Thyroid gland (tissue), 4 donors: ENCODE measurements at regions not wholly inside any gene's neighbourhood (a gene's known extent, or its start where the extent isn't known, plus 50 kb on each side); places are given as distances from the start of the nearest gene placed in this dataset.

Experiments
- DNase-seq, 2 donors: peaks; one replicate each; pipeline ENCODE4 v3.0.0-alpha.2; 2019
- H3K27ac ChIP-seq, 3 donors: fragments of 200-600 bp; sonication (generic); 1 replicate in 2 of 3; 2 replicates in 1 of 3; pipeline ENCODE4 v1.5.1; 2016 to 2019; ENCODE audit warnings: mild to moderate bottlenecking in 1 of 3, moderate library complexity in 1 of 3
- H3K27me3 ChIP-seq: fragments of 200-600 bp; sonication (generic); one replicate; pipeline ENCODE4 v1.5.1; 2019
- H3K36me3 ChIP-seq, 2 donors: fragments of 200-600 bp; sonication (generic); one replicate each; pipeline ENCODE4 v1.5.1; 2016 to 2019
- H3K4me1 ChIP-seq, 2 donors: fragments of 200-600 bp; sonication (generic); one replicate each; pipeline ENCODE4 v1.5.1; 2017 to 2019
- H3K4me3 ChIP-seq, 3 donors: fragments of 200-600 bp; sonication (generic); replicated peaks in 1 of 3; 1 replicate in 2 of 3; 2 replicates in 1 of 3; pipeline ENCODE4 v1.5.1; 2016; ENCODE audit warnings: mild to moderate bottlenecking in 1 of 3
- H3K9me3 ChIP-seq: fragments of 200-600 bp; sonication (generic); one replicate; pipeline ENCODE4 v1.5.1; 2017
- CTCF ChIP-seq, 6 experiments: fragments of 200-600 bp in 3 of 6; fragments of 450-650 bp in 3 of 6; sonication (generic) in 3 of 6; IDR thresholded peaks; one replicate each; pipeline ENCODE4 v1.5.1; 2016 to 2019; ENCODE audit warnings: antibody characterized with exemption in 6 of 6, mild to moderate bottlenecking in 2 of 6, inconsistent platforms in 1 of 6, moderate library complexity in 1 of 6
- POLR2A ChIP-seq, 2 donors: fragments of 450-650 bp; IDR thresholded peaks; one replicate each; pipeline ENCODE4 v1.6.1; 2017; ENCODE audit warnings: antibody characterized with exemption in 2 of 2, mild to moderate bottlenecking in 2 of 2, moderate library complexity in 1 of 2
- WGBS, 2 donors: methylation state at CpG; one replicate each; pipeline ENCODE4 v1.1.5; 2017; 5-methylcytosine and 5-hydroxymethylcytosine counted together
- intact Hi-C: fragments of 100-400 bp; cut with DNase I; formaldehyde crosslinking; loops from one replicate; pipeline ENCODE4 v1.15.1; 2023

GRCh38 chr7:12025246-12025645, 185.8 kb upstream of the TMEM106B start:
- TF ChIP-seq POLR2A (IDR thresholded peaks at IDR 0.05) (no peak), CTCF (IDR thresholded peaks at IDR 0.05) (no peak)
- Histone ChIP-seq H3K27me3 (no peaks in the 10 kb centered on the region), H3K4me3 (no peak overlapping the region), H3K36me3 (no peaks in the 10 kb centered on the region), H3K4me1 (no peaks in the 10 kb centered on the region), H3K27ac (no peak overlapping the region), H3K9me3 (no peaks in the 10 kb centered on the region)
- DNase-seq = no peak
- intact Hi-C loops = no loop called here
- 87 to 92% methylated on average over 1 of the region's 1 CpG for WGBS, 2 donors

- no peak for TF ChIP-seq CTCF (IDR thresholded peaks at IDR 0.05)
- no peak for TF ChIP-seq POLR2A (IDR thresholded peaks at IDR 0.05)
- no peaks in the 10 kb centered on the region for H3K4me1 ChIP-seq
- WGBS, 2 donors = 61 to 81% methylated on average over 1 of the region's 1 CpG
- no peaks in the 10 kb centered on the region for H3K9me3 ChIP-seq
- DNase-seq = no peak
- no peak overlapping the region for H3K4me3 ChIP-seq
- H3K27ac ChIP-seq = no peak overlapping the region
- no peaks in the 10 kb centered on the region for H3K36me3 ChIP-seq
- intact Hi-C loops = no loop called here
- no peaks in the 10 kb centered on the region for H3K27me3 ChIP-seq
Observed at GRCh38 chr7:12028508-12028907, 182.6 kb upstream of the TMEM106B start.

- Histone ChIP-seq H3K27me3 (no peaks in the 10 kb centered on the region), H3K4me3 (no peak overlapping the region), H3K4me1 (no peaks in the 10 kb centered on the region), H3K27ac (no peak overlapping the region), H3K9me3 (no peaks in the 10 kb centered on the region), H3K36me3 (no peaks in the 10 kb centered on the region)
- TF ChIP-seq POLR2A (IDR thresholded peaks at IDR 0.05) (no peak), CTCF (IDR thresholded peaks at IDR 0.05) (no peak)
- no peak for DNase-seq
- WGBS, 2 donors = 76% methylated on average over 5 of the region's 5 CpGs
- intact Hi-C loops = no loop called here
Observed at GRCh38 chr7:12030116-12030515, 181.0 kb upstream of the TMEM106B start.

- no peaks in the 10 kb centered on the region for H3K27me3 ChIP-seq
- intact Hi-C loops = no loop called here
- no peaks in the 10 kb centered on the region for H3K36me3 ChIP-seq
- H3K27ac ChIP-seq = no peak overlapping the region
- no peaks in the 10 kb centered on the region for H3K4me1 ChIP-seq
- TF ChIP-seq POLR2A (IDR thresholded peaks at IDR 0.05) = no peak
- TF ChIP-seq CTCF (IDR thresholded peaks at IDR 0.05) = no peak
- DNase-seq = no peak
- no peak overlapping the region for H3K4me3 ChIP-seq
- WGBS, 2 donors = 86 to 98% methylated on average over 1 of the region's 1 CpG
- H3K9me3 ChIP-seq = no peaks in the 10 kb centered on the region
Observed at GRCh38 chr7:12031186-12031585, 179.9 kb upstream of the TMEM106B start.

- Histone ChIP-seq H3K4me1 (no peaks in the 10 kb centered on the region), H3K4me3 (no peak overlapping the region), H3K36me3 (no peaks in the 10 kb centered on the region), H3K9me3 (no peaks in the 10 kb centered on the region), H3K27me3 (no peaks in the 10 kb centered on the region), H3K27ac (no peak overlapping the region)
- DNase-seq = no peak
- intact Hi-C loops = no loop called here
- TF ChIP-seq POLR2A (IDR thresholded peaks at IDR 0.05) = no peak
- TF ChIP-seq CTCF (IDR thresholded peaks at IDR 0.05) = no peak
Observed at GRCh38 chr7:12031638-12032037, 179.5 kb upstream of the TMEM106B start.
